CD4-positive, CD25-positive, alpha-beta regulatory T cell (primary cell): ENCODE measurements at regions not wholly inside any gene's neighbourhood (a gene's known extent, or its start where the extent isn't known, plus 50 kb on each side); places are given as distances from the start of the nearest gene placed in this dataset.

ENCODE experiments used
- ATAC-seq, 2 donors: fragments of 150-1000 bp; cut with Tn5 transposase; one replicate each; pipeline ENCODE4 v1.10.0; 2021; ENCODE audit warnings: low read depth in 2 of 2, moderate number of reproducible peaks in 2 of 2, moderate library complexity in 1 of 2
- DNase-seq, 3 donors: peaks; one replicate each; pipeline versions ENCODE4 v3.0.0 to v3.0.0-alpha.2; 2012 to 2022; ENCODE audit warnings: mixed read lengths in 1 of 3
- H3K27ac ChIP-seq: one replicate; pipeline ENCODE4 v1.7.0; 2013; ENCODE audit warnings: mild to moderate bottlenecking, low read length; ENCODE audit not compliant: insufficient read depth, poor library complexity, severe bottlenecking
- H3K27me3 ChIP-seq: one replicate; pipeline ENCODE4 v1.7.0; 2013; ENCODE audit warnings: low read length; ENCODE audit not compliant: control insufficient read depth, insufficient read depth
- H3K36me3 ChIP-seq: one replicate; pipeline ENCODE4 v1.7.0; 2013; ENCODE audit warnings: mild to moderate bottlenecking, low read length, moderate library complexity; ENCODE audit not compliant: control insufficient read depth, insufficient read depth
- H3K4me1 ChIP-seq: 2 replicates; pipeline ENCODE4 v1.7.0; 2013; ENCODE audit warnings: mild to moderate bottlenecking, low read length; ENCODE audit not compliant: insufficient read depth, control insufficient read depth, poor library complexity, severe bottlenecking
- H3K4me3 ChIP-seq: one replicate; pipeline ENCODE4 v1.7.0; 2013; ENCODE audit warnings: low read depth, mild to moderate bottlenecking, low read length, moderate library complexity
- H3K9me3 ChIP-seq, 2 experiments: 1 replicate in 1 of 2; 2 replicates in 1 of 2; pipeline ENCODE4 v1.7.0; 2013; ENCODE audit warnings: low read length in 2 of 2, mild to moderate bottlenecking in 1 of 2, moderate library complexity in 1 of 2; ENCODE audit not compliant: control insufficient read depth in 2 of 2
- H3K27ac Mint-ChIP-seq, 3 donors: one replicate each; pipeline ENCODE4 v1.8.0; 2020 to 2022; ENCODE audit warnings: mild to moderate bottlenecking in 3 of 3, mixed read lengths in 3 of 3, moderate library complexity in 2 of 3
- H3K27me3 Mint-ChIP-seq: one replicate; pipeline ENCODE4 v1.8.0; 2022; ENCODE audit warnings: mild to moderate bottlenecking, mixed read lengths
- H3K36me3 Mint-ChIP-seq: one replicate; pipeline ENCODE4 v1.8.0; 2020; ENCODE audit warnings: mixed read lengths
- H3K4me1 Mint-ChIP-seq, 4 donors: one replicate each; pipeline ENCODE4 v1.8.0; 2020 to 2022; ENCODE audit warnings: mixed read lengths in 4 of 4, mild to moderate bottlenecking in 1 of 4
- H3K4me3 Mint-ChIP-seq, 4 donors: one replicate each; pipeline ENCODE4 v1.8.0; 2020 to 2022; ENCODE audit warnings: mild to moderate bottlenecking in 4 of 4, mixed read lengths in 4 of 4, moderate library complexity in 3 of 4
- H3K9me3 Mint-ChIP-seq, 7 donors: one replicate each; pipeline ENCODE4 v1.8.0; 2020 to 2022; ENCODE audit warnings: mixed read lengths in 7 of 7, mild to moderate bottlenecking in 3 of 7, moderate library complexity in 2 of 7

DNA sequence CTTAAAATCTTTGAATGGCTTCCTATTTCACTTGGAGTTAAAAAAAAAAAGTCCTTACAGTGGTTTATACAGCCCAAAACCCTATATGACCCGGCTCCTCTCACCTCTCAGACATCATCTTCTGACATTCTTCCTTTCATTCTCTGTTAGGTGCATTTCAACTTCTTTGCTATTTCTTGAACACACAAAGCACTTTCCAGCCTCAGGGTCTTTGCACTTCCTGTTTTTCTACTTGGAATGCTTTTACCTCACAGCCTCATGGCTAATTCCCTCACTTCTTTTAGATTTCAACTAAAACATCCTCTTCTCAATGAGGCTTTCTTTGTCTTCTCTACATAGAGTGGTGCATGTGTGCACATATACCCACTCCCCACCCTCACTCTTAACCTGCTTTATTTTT lies 91.0 kb upstream of the MB21D2 start:
- H3K4me1 ChIP-seq: no peaks in the 10 kb centered on the region
- no peaks in the 10 kb centered on the region for H3K36me3 ChIP-seq
- DNase-seq (no peak), ATAC-seq (no peak)
- Mint-ChIP-seq H3K36me3 (no peaks in the 10 kb centered on the region), H3K9me3 (peaks cover 0 to 14% (median 4%) of the 10 kb centered on the region in 7 donors), H3K4me3 (no peak overlapping the region), H3K27me3 (peaks cover 17% of the 10 kb centered on the region), H3K4me1 (peaks cover 0 to 4% (median 1%) of the 10 kb centered on the region in 4 donors), H3K27ac (no peak overlapping the region)
- no peak overlapping the region for H3K27ac ChIP-seq
- peaks cover 2% of the 10 kb centered on the region for H3K27me3 ChIP-seq
- H3K9me3 ChIP-seq: no peaks in the 10 kb centered on the region
- H3K4me3 ChIP-seq: no peak overlapping the region

DNA sequence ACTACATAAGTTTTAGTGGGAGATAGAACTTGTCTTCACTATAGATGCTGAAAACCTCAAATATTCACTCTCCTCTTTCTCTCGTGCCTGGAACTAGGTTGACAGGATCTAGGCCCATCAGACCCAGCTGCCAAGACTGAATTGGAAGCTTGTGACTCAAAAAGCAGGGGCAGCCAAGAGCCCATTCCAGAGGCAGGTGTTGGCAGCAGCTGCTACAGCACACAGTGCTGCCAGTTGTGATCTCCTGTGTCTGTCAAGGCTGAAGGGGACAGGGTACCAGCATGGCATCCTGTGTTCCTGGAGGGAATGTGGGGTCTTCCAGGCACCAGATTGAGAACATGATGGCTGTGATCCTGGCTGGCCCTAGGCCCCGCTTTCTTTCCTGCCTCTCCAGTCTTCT lies 92.5 kb upstream of the MB21D2 start:
- peaks cover 13% of the 10 kb centered on the region for H3K27me3 Mint-ChIP-seq
- no peaks in the 10 kb centered on the region for H3K4me1 ChIP-seq
- no peak overlapping the region for H3K4me3 Mint-ChIP-seq
- no peak overlapping the region for H3K27ac ChIP-seq
- no peaks in the 10 kb centered on the region for H3K36me3 ChIP-seq
- H3K4me3 ChIP-seq: no peak overlapping the region
- H3K27ac Mint-ChIP-seq: no peak overlapping the region
- peaks cover 1 to 14% (median 4%) of the 10 kb centered on the region in 7 donors for H3K9me3 Mint-ChIP-seq
- H3K9me3 ChIP-seq: no peaks in the 10 kb centered on the region
- peaks cover 0 to 3% (median 1%) of the 10 kb centered on the region in 4 donors for H3K4me1 Mint-ChIP-seq
- no peak for DNase-seq
- H3K36me3 Mint-ChIP-seq: no peaks in the 10 kb centered on the region
- ATAC-seq: no peak
- peaks cover 2% of the 10 kb centered on the region for H3K27me3 ChIP-seq

DNA sequence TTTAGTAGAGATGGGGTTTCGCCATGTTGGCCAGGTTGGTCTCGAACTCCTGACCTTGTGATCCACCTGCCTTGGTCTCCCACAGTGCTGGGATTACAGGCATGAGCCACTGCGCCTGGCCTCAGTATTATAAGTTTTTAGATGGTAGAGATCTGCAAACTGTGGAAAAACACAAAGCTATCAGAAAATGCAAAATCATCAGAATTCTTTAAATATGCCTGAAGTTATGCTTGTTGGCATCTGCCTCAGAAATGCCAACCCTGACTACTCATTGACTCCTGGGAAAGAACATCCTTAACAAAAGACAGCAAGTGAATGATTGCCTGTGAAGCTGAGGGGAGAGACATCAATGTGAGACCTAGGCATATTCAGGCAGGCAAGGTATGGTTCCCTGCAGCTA lies 94.3 kb upstream of the MB21D2 start:
- no peaks in the 10 kb centered on the region for H3K4me1 ChIP-seq
- Mint-ChIP-seq H3K9me3 (peaks cover 0 to 14% (median 4%) of the 10 kb centered on the region in 7 donors), H3K27me3 (peaks cover 13% of the 10 kb centered on the region), H3K4me3 (no peak overlapping the region), H3K36me3 (no peaks in the 10 kb centered on the region), H3K27ac (no peak overlapping the region), H3K4me1 (no peaks in the 10 kb centered on the region)
- no peaks in the 10 kb centered on the region for H3K36me3 ChIP-seq
- H3K9me3 ChIP-seq: no peaks in the 10 kb centered on the region
- no peak overlapping the region for H3K27ac ChIP-seq
- H3K27me3 ChIP-seq: peaks cover 2% of the 10 kb centered on the region
- no peak for ATAC-seq
- DNase-seq: no peak
- no peak overlapping the region for H3K4me3 ChIP-seq

DNA sequence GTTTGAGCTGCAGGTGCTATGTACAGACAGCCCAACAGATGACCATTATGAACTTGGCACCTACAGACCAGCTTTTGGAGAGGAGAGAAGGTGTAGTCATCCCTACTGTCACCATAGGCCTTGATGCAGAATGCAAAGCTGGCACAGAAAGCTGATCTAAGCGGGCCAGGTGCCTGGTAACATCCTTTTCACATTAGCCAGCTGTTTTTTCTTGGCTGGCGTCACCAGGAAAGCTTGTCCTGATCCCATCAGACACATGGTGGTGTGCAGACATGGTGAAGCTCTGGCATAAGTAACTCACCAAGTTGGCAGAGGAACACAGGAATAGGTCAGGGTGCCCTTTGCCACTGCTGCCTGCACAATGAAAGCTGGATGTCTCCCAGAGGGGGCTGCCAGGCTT lies 97.2 kb upstream of the MB21D2 start:
- H3K27ac ChIP-seq: no peak overlapping the region
- H3K4me3 Mint-ChIP-seq: no peak overlapping the region
- peaks cover 2% of the 10 kb centered on the region for H3K27me3 ChIP-seq
- H3K4me1 Mint-ChIP-seq: no peaks in the 10 kb centered on the region
- peaks cover 4% of the 10 kb centered on the region for H3K27me3 Mint-ChIP-seq
- DNase-seq: no peak
- no peaks in the 10 kb centered on the region for H3K9me3 ChIP-seq
- H3K9me3 Mint-ChIP-seq: peaks cover 0 to 14% (median 4%) of the 10 kb centered on the region in 7 donors
- H3K36me3 Mint-ChIP-seq: no peaks in the 10 kb centered on the region
- H3K4me1 ChIP-seq: no peaks in the 10 kb centered on the region
- H3K27ac Mint-ChIP-seq: no peak overlapping the region
- H3K36me3 ChIP-seq: no peaks in the 10 kb centered on the region
- no peak overlapping the region for H3K4me3 ChIP-seq
- no peak for ATAC-seq

DNA sequence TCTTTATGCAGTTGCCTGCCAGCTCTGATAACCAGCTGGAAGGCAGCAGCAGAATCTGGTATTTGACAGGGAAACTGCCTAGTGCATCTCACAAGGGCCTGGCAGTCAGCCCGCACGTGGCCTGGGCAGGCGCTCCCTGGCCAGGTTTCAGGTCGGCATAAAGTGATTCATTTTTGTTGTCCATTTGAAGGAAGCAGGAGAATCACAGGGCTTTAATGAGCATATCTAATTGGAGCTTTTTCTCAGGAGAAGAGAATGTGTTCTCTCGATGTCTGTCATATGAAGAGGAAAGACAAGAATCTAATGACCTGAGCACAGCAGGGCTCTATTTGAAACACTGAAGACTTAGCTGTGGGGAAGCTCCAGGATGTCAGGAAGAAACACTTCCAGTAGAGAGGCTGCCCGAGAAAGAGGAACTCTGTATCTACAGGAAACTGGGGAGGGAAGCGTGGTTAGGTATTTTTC lies 98.8 kb upstream of the MB21D2 start:
- Mint-ChIP-seq H3K36me3 (no peaks in the 10 kb centered on the region), H3K4me1 (no peaks in the 10 kb centered on the region), H3K4me3 (no peak overlapping the region), H3K27ac (no peak overlapping the region), H3K27me3 (no peaks in the 10 kb centered on the region), H3K9me3 (peaks cover 0 to 14% (median 2%) of the 10 kb centered on the region in 7 donors)
- no peaks in the 10 kb centered on the region for H3K4me1 ChIP-seq
- H3K36me3 ChIP-seq: no peaks in the 10 kb centered on the region
- DNase-seq (no peak), ATAC-seq (no peak)
- H3K4me3 ChIP-seq: no peak overlapping the region
- H3K27ac ChIP-seq: no peak overlapping the region
- no peaks in the 10 kb centered on the region for H3K9me3 ChIP-seq
- H3K27me3 ChIP-seq: peaks cover 2% of the 10 kb centered on the region

DNA sequence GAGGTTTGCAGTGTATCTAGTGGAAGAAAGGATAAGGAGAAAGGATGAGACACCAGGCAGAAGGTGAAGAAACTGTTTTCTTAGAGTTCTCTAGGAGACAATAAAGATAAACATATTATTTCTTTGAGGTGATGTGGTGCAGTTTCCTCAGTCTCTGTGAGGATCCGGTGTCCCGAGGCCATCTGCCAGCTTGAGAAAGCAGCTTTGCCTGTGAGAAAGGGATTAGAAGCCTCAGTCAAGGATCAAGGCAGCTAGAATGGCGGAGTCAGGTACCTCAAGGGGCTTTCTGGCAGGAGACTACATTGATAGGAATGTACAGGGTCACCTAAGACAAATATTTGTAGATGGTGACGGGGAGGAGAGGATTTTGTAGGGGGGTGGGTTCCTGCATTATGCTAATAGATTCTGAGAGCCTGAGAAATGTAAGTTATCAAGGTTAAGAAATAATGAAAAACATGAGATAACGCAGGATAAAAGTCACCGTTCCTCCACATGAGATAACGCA lies 103.9 kb upstream of the MB21D2 start:
- no peak overlapping the region for H3K4me3 Mint-ChIP-seq
- H3K9me3 ChIP-seq: no peaks in the 10 kb centered on the region
- H3K4me1 Mint-ChIP-seq: no peaks in the 10 kb centered on the region
- H3K4me3 ChIP-seq: no peak overlapping the region
- no peaks in the 10 kb centered on the region for H3K36me3 ChIP-seq
- no peaks in the 10 kb centered on the region for H3K4me1 ChIP-seq
- no peak overlapping the region for H3K27ac ChIP-seq
- no peak for ATAC-seq
- H3K27me3 Mint-ChIP-seq: no peaks in the 10 kb centered on the region
- H3K9me3 Mint-ChIP-seq: no peaks in the 10 kb centered on the region
- H3K27ac Mint-ChIP-seq: no peak overlapping the region
- H3K36me3 Mint-ChIP-seq: no peaks in the 10 kb centered on the region
- H3K27me3 ChIP-seq: no peaks in the 10 kb centered on the region
- no peak for DNase-seq

DNA sequence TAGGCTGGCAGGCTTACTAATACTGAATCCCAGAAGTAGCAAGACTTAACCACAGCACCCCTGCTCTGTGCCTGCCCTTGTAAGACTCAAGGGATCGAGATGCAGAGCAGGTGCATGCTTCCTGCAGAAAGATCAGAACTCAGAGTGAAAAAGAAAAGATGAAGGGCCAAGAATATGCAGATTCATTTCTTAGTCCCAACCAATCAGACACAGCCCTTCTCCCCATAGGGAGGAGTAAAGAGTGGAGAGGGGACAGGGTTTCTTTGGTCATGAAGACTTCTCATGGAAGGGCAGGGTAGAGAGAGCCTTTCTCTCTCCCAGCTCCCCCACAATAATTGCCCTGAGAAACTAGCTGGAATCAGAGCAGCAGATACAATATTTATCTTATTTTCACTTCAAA lies 105.6 kb upstream of the MB21D2 start:
- no peaks in the 10 kb centered on the region for H3K27me3 ChIP-seq
- no peaks in the 10 kb centered on the region for H3K9me3 Mint-ChIP-seq
- no peaks in the 10 kb centered on the region for H3K4me1 ChIP-seq
- no peak overlapping the region for H3K4me3 ChIP-seq
- no peak for ATAC-seq
- no peak overlapping the region for H3K27ac ChIP-seq
- no peaks in the 10 kb centered on the region for H3K4me1 Mint-ChIP-seq
- no peak overlapping the region for H3K4me3 Mint-ChIP-seq
- no peak for DNase-seq
- no peaks in the 10 kb centered on the region for H3K36me3 Mint-ChIP-seq
- H3K27ac Mint-ChIP-seq: no peak overlapping the region
- H3K27me3 Mint-ChIP-seq: no peaks in the 10 kb centered on the region
- no peaks in the 10 kb centered on the region for H3K9me3 ChIP-seq
- H3K36me3 ChIP-seq: no peaks in the 10 kb centered on the region

DNA sequence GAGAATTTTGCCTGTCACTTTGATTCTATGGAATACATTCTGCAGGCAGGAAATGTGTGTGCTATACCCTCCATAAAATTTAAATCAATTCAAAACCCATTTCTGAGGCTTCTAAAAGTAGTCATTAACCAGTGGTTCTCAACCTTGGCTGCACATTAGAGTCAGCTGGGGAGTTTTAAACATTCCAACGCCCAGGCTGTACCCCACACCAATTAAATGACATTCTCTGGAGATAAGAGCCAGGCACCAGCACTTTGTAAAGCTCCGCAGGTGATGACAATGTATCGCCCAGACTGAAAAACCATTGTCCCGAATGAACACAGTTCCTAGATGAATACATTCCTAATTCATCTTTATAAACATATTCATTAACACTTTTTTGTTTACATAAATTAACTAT lies 110.6 kb upstream of the MB21D2 start:
- Mint-ChIP-seq H3K9me3 (no peaks in the 10 kb centered on the region), H3K36me3 (no peaks in the 10 kb centered on the region), H3K27me3 (no peaks in the 10 kb centered on the region), H3K4me1 (peaks cover 0 to 7% (median 2%) of the 10 kb centered on the region in 4 donors), H3K4me3 (no peak overlapping the region), H3K27ac (no peak overlapping the region)
- H3K4me1 ChIP-seq: no peaks in the 10 kb centered on the region
- H3K36me3 ChIP-seq: no peaks in the 10 kb centered on the region
- no peaks in the 10 kb centered on the region for H3K27me3 ChIP-seq
- ATAC-seq (no peak), DNase-seq (no peak)
- no peak overlapping the region for H3K4me3 ChIP-seq
- H3K27ac ChIP-seq: no peak overlapping the region
- H3K9me3 ChIP-seq: no peaks in the 10 kb centered on the region
